DMS 273 (cell line): ENCODE measurements at regions not wholly inside any gene's neighbourhood (a gene's known extent, or its start where the extent isn't known, plus 50 kb on each side); places are given as distances from the start of the nearest gene placed in this dataset.

ENCODE experiments used
- DNase-seq: peaks from one replicate; lab custom pipeline; 2025; ENCODE audit not compliant: unreplicated experiment; lab: John Stamatoyannopoulos, UW

- DNase-seq: no peak
Observed at GRCh38 chr5:67720162-67720772, 495.3 kb upstream of the PIK3R1 start.

GRCh38 chr5:67702008-67702407, 505.4 kb upstream of the CD180 start:
- DNase-seq: no peak

- DNase-seq: no peak
Observed at GRCh38 chr5:67699560-67699959, 503.0 kb upstream of the CD180 start.

GRCh38 chr5:67696446-67696845, 499.8 kb upstream of the CD180 start:
- DNase-seq: no peak

- DNase-seq: no peak
Observed at GRCh38 chr5:67695369-67695768, 498.8 kb upstream of the CD180 start.

GRCh38 chr5:67694810-67695191, 498.2 kb upstream of the CD180 start:
- no peak for DNase-seq

- no peak for DNase-seq
Observed at GRCh38 chr5:67693956-67694809, 497.6 kb upstream of the CD180 start.

GRCh38 chr5:67686746-67687145, 490.1 kb upstream of the CD180 start:
- no peak for DNase-seq

- no peak for DNase-seq
Observed at GRCh38 chr5:67681703-67682102, 485.1 kb upstream of the CD180 start.

- no peak for DNase-seq
Observed at GRCh38 chr5:67680099-67680498, 483.5 kb upstream of the CD180 start.

GRCh38 chr5:67679184-67679841, 482.7 kb upstream of the CD180 start:
- peak; percentile 84 for DNase-seq

GRCh38 chr5:67678594-67678993, 482.0 kb upstream of the CD180 start:
- no peak for DNase-seq

GRCh38 chr5:67677422-67677970, 480.9 kb upstream of the CD180 start:
- peak; percentile 95 for DNase-seq

- DNase-seq: no peak
Observed at GRCh38 chr5:67676863-67677262, 480.3 kb upstream of the CD180 start.

- DNase-seq: no peak
Observed at GRCh38 chr5:67674159-67674655, 477.6 kb upstream of the CD180 start.

GRCh38 chr5:67673618-67674017, 477.0 kb upstream of the CD180 start:
- DNase-seq: no peak

- DNase-seq: no peak
Observed at GRCh38 chr5:67673180-67673579, 476.6 kb upstream of the CD180 start.

GRCh38 chr5:67672636-67673035, 476.0 kb upstream of the CD180 start:
- no peak for DNase-seq

- no peak for DNase-seq
Observed at GRCh38 chr5:67669916-67670315, 473.3 kb upstream of the CD180 start.

- DNase-seq: no peak
Observed at GRCh38 chr5:67660149-67660548, 463.6 kb upstream of the CD180 start.

- DNase-seq: peak; percentile 47
Observed at GRCh38 chr5:67659288-67659687, 462.7 kb upstream of the CD180 start.

GRCh38 chr5:67657055-67657454, 460.5 kb upstream of the CD180 start:
- no peak for DNase-seq
